ENCODE measurements at regions not wholly inside any gene's neighbourhood (a gene's known extent, or its start where the extent isn't known, plus 50 kb on each side); places are given as distances from the start of the nearest gene placed in this dataset.

DNA sequence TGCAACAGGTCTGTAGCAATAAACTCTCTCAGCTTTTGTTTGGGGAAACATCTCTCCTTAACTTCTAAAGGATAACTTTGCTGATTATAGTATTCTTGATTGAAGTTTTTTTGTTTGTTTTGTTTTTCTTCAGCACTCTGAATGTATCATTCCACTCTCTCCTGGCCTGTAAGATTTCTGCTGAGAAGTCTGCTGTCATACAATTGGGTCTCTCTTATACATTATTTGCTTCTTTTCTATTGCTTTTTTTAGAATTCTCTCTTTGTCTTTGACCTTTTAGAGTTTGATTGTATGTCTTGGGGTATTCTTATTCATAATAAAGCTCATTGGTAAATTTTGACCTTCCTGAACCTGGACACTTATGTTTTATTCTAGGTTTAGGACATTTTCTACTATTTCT lies 386.3 kb downstream of the MRPL39 start:
- Histone ChIP-seq H3K4me2 (no peak overlapping the region), H3K4me3 (IDR thresholded peaks at IDR 0.05; ENCODE audit: insufficient read depth, low read depth, low read length) (no peak overlapping the region), H3K79me2 (ENCODE audit: insufficient read depth, low read depth) (no peaks in the 10 kb centered on the region), H3K4me1 (ENCODE audit: low read depth, poor library complexity, severe bottlenecking) (no peaks in the 10 kb centered on the region), H2AFZ (ENCODE audit: low read depth) (no peak overlapping the region), H3K27ac (no peak overlapping the region), H4K20me1 (ENCODE audit: insufficient read depth) (no peaks in the 10 kb centered on the region), H3K27me3 (ENCODE audit: insufficient read depth, low read depth) (no peaks in the 10 kb centered on the region), H3K9ac (no peak overlapping the region), H3K36me3 (ENCODE audit: insufficient read depth) (no peaks in the 10 kb centered on the region)
- TF ChIP-seq, protein P1, sequence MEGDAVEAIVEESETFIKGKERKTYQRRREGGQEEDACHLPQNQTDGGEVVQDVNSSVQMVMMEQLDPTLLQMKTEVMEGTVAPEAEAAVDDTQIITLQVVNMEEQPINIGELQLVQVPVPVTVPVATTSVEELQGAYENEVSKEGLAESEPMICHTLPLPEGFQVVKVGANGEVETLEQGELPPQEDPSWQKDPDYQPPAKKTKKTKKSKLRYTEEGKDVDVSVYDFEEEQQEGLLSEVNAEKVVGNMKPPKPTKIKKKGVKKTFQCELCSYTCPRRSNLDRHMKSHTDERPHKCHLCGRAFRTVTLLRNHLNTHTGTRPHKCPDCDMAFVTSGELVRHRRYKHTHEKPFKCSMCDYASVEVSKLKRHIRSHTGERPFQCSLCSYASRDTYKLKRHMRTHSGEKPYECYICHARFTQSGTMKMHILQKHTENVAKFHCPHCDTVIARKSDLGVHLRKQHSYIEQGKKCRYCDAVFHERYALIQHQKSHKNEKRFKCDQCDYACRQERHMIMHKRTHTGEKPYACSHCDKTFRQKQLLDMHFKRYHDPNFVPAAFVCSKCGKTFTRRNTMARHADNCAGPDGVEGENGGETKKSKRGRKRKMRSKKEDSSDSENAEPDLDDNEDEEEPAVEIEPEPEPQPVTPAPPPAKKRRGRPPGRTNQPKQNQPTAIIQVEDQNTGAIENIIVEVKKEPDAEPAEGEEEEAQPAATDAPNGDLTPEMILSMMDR (conservative IDR thresholded peaks at IDR 0.05; ENCODE audit: low read depth, low read length) = no peak

DNA sequence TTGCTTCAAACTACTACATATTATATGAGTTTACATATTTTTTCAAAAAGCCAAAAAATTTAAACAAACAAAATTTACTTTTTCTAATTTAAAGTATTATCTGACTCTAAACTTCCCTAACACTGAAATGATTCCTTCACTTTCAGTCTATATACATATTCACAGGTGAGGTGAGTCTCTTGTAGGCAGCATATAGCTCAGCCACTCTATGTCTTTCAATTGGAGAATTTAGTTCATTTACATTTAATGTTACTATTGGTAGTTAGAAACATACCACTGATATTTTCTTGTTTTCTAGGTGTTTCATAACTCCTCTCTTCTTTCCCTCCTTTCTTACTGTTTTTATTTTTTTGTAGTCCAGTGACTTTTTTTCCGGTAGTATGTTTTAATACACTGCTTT lies 387.1 kb downstream of the MRPL39 start:
- Histone ChIP-seq H4K20me1 (ENCODE audit: insufficient read depth) (no peaks in the 10 kb centered on the region), H3K36me3 (ENCODE audit: insufficient read depth) (no peaks in the 10 kb centered on the region), H3K9ac (no peak overlapping the region), H3K4me3 (IDR thresholded peaks at IDR 0.05; ENCODE audit: insufficient read depth, low read depth, low read length) (no peak overlapping the region), H2AFZ (ENCODE audit: low read depth) (no peak overlapping the region), H3K27me3 (ENCODE audit: insufficient read depth, low read depth) (no peaks in the 10 kb centered on the region), H3K27ac (no peak overlapping the region), H3K79me2 (ENCODE audit: insufficient read depth, low read depth) (no peaks in the 10 kb centered on the region), H3K4me2 (no peak overlapping the region), H3K4me1 (ENCODE audit: low read depth, poor library complexity, severe bottlenecking) (no peaks in the 10 kb centered on the region)
- TF ChIP-seq, protein P1 (conservative IDR thresholded peaks at IDR 0.05; ENCODE audit: low read depth, low read length) = no peak

DNA sequence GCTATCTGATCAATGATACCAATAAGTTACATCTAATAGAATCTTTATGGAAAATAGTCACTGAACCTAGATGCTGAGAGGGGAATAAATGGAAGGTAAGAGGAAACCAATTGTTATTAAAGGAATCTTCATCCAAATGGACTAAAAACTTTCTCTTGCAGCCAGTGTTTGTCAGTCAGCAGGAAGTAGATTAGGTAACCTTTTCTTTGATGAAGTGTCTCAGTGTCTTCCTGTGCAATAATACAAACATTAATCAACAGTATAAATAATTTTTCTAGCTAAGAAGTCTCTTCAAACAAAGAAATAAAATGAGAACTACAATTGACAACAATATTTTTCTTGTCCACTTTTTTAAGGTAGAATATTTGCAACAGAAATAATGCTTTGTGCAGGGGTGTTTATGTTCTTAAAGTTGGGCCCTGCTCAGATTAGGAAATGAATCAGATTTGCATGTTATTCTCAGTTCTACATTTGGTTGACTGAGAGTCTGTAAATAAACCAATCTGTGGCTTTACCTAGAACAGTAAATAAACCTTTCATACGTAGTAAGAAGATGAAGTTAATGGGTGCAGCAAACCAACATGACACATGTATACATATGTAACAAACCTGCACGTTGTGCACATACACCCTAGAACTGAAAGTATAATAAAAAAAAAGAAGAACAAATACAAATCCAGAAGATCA lies 391.4 kb downstream of the MRPL39 start:
- H3K4me3 ChIP-seq (IDR thresholded peaks at IDR 0.05; ENCODE audit: insufficient read depth, low read depth, low read length) = no peak overlapping the region
- no peaks in the 10 kb centered on the region for H4K20me1 ChIP-seq (ENCODE audit: insufficient read depth)
- TF ChIP-seq, protein P1 (conservative IDR thresholded peaks at IDR 0.05; ENCODE audit: low read depth, low read length) = no peak
- no peaks in the 10 kb centered on the region for H3K36me3 ChIP-seq (ENCODE audit: insufficient read depth)
- H3K27me3 ChIP-seq (ENCODE audit: insufficient read depth, low read depth) = no peaks in the 10 kb centered on the region
- no peaks in the 10 kb centered on the region for H3K4me1 ChIP-seq (ENCODE audit: low read depth, poor library complexity, severe bottlenecking)
- H3K79me2 ChIP-seq (ENCODE audit: insufficient read depth, low read depth) = no peaks in the 10 kb centered on the region
- H3K27ac ChIP-seq = no peak overlapping the region
- no peak overlapping the region for H3K4me2 ChIP-seq
- no peak overlapping the region for H3K9ac ChIP-seq
- H2AFZ ChIP-seq (ENCODE audit: low read depth) = no peak overlapping the region

DNA sequence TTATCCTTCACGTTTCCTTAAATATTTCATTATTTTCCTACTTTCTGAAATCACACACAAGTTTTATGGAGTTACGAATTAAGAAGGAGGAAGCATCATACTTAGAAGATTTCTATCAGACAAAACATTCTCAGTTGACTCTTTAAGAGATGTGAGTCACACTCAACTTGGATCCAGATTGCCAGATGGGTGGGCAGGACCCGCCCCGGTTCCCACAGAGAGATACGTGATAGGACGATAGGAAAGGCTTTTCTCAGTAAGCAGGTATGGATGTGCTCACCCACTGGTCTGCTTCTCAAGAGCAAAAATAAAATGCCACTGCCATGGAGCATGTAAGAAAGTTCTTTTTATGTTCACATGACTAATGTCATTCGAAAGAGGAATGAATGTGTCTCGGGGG lies 392.6 kb downstream of the MRPL39 start:
- Histone ChIP-seq H3K27ac (no peak overlapping the region), H3K9ac (no peak overlapping the region), H3K27me3 (ENCODE audit: insufficient read depth, low read depth) (no peaks in the 10 kb centered on the region), H3K79me2 (ENCODE audit: insufficient read depth, low read depth) (no peaks in the 10 kb centered on the region), H3K36me3 (ENCODE audit: insufficient read depth) (no peaks in the 10 kb centered on the region), H2AFZ (ENCODE audit: low read depth) (no peak overlapping the region), H3K4me2 (no peak overlapping the region), H4K20me1 (ENCODE audit: insufficient read depth) (no peaks in the 10 kb centered on the region), H3K4me1 (ENCODE audit: low read depth, poor library complexity, severe bottlenecking) (no peaks in the 10 kb centered on the region), H3K4me3 (IDR thresholded peaks at IDR 0.05; ENCODE audit: insufficient read depth, low read depth, low read length) (no peak overlapping the region)
- TF ChIP-seq, protein P1 (conservative IDR thresholded peaks at IDR 0.05; ENCODE audit: low read depth, low read length) = no peak
